GM18858 (cell line): ENCODE measurements at regions not wholly inside any gene's neighbourhood (a gene's known extent, or its start where the extent isn't known, plus 50 kb on each side); places are given as distances from the start of the nearest gene placed in this dataset.

ENCODE experiments used
- ATAC-seq: cut with Tn5 transposase; IDR thresholded peaks from one replicate; pipeline ENCODE4 v1.9.1; 2021; ENCODE audit not compliant: unreplicated experiment

DNA sequence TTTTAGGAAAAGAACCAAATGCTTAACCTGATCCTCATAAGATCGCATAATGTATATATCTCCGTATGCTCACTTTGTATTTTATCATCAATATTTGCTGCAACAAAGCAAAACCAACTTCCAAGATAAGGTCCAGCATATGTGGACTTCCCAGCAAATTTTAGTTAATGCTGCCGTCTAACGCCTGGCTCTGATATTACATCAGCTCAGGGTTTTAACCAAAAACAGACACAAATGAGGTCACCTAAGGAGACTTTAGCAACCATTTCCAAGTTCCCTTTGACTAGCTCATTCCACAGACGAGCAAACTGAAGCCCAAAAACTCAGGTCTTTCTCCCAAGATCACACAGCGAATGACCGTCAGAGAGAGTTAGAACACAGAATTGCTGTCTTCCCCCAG, 59.4 kb upstream of the UCN3 start:
- no peak for ATAC-seq

DNA sequence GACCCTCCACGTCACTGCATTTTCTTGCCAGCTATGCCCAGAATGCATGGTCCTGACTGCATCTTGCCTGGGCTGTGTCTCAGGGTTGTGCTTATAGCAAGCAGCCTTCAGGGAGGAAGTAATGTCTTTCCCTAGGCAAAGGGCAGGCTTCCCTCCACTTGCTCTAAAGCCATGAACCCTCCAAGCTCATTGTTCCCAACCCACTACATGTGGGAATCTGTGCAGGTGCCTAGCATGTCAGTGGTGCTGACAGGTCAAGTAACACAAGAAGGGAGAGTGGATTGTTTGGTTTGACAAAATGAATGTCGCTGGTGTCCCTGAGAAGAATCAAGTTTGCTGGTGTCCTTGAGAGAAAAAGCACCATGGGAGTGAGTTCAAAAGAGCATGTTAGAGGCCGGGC, 53.9 kb upstream of the UCN3 start:
- no peak for ATAC-seq

DNA sequence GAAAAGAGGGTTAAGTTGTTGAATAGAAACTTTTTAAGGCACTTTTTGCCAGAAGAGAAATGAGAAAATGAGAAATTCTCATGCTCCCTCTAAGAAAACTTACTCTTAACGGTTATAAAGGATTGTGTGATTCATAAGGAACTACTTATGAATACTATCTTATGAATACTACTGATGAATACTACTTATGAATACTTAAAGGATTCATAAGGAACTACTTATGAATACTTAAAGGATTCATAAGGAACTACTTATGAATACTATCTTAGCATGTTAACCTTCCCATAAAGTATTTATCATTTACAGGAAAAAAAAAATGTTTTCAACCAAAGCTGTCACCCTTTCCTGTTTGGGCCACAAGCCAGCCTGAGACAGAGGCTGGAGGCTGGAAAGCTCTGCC, 53.1 kb upstream of the UCN3 start:
- ATAC-seq, result no peak

DNA sequence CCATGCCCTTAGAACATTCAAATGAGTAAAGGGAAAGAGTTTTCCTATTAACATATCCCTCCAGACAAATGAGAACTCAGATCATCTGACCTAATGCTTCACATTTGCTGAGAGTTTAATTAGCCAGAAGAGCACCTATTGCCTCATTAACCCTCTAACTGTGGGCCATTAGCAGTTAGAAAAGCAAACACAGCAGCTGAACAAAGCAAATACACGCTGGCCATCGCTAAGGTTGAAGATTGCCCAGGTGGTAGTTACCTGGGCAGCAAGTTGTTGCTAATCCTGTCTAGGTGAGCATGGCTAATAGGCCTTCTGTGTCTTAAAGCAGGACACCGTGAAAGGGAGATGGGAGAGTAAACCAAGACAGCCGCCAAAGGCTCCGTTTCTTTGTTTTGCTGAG, 49.9 kb upstream of the UCN3 start:
- ATAC-seq, result no peak
